PFSK-1 (cell line): ENCODE measurements at regions not wholly inside any gene's neighbourhood (a gene's known extent, or its start where the extent isn't known, plus 50 kb on each side); places are given as distances from the start of the nearest gene placed in this dataset.

Experiments used
- FOXP2 ChIP-seq: optimal IDR thresholded peaks from 2 replicates; pipeline ENCODE3; 2011; ENCODE audit warnings: borderline replicate concordance, control low read depth, inconsistent platforms; ENCODE audit not compliant: insufficient read depth; ENCODE audit errors: extremely low read length, extremely low read depth
- POLR2AphosphoS5 ChIP-seq: IDR thresholded peaks from 2 replicates; pipeline ENCODE4 v1.6.1; 2012; ENCODE audit warnings: low read depth, mild to moderate bottlenecking, control low read depth, low read length, moderate library complexity
- SIN3A ChIP-seq: IDR thresholded peaks from 2 replicates; pipeline ENCODE4 v1.6.1; 2012; ENCODE audit warnings: mild to moderate bottlenecking, low read length, moderate library complexity, borderline replicate concordance; ENCODE audit not compliant: insufficient read depth
- TAF1 ChIP-seq: IDR thresholded peaks from 2 replicates; pipeline ENCODE4 v1.6.1; 2012; ENCODE audit warnings: low read length, control low read depth, borderline replicate concordance; ENCODE audit not compliant: insufficient read depth

DNA sequence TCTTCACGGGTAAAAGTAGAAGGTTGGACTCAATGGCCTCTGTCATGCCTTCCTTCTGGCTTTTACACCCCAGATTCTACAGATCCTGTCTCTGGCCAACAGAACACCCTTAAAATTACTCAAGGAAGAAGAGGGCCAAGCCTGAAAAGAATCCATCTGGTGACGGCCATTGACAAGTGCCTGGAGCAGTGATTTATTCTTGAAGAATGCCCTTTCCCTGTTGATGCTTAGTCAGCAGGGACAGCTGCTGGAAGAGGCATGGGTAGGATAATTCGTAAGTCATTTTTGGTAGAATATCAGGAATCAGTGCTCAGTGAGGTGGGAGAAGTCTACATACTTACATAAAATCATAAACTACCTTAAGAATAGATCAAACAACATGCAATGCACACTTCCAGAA, 397.9 kb downstream of the SAMD5 start:
- TF ChIP-seq POLR2AphosphoS5 (no peak), FOXP2 (no peak), TAF1 (no peak), SIN3A (no peak)
